ENCODE measurements at regions not wholly inside any gene's neighbourhood (a gene's known extent, or its start where the extent isn't known, plus 50 kb on each side); places are given as distances from the start of the nearest gene placed in this dataset.

GRCh38 chr16:26521626-26522025, 545.1 kb upstream of the C16orf82 start:
- POLR2A ChIA-PET: no interaction called here
- DNase-seq (ENCODE audit: low spot score) (no peak), ATAC-seq (no peak)
- peaks cover 2% of the 10 kb centered on the region; the same call in 1 of the 2 replicates for H3K4me1 Mint-ChIP-seq
- peaks cover 4% of the 10 kb centered on the region for H3K9me3 Mint-ChIP-seq
- no peak overlapping the region for H3K27ac Mint-ChIP-seq
- no peak overlapping the region for H3K4me3 Mint-ChIP-seq
- H3K36me3 Mint-ChIP-seq: no peaks in the 10 kb centered on the region
- TF ChIP-seq E2F1 (CRISPR knock-in tag; IDR thresholded peaks at IDR 0.05) (no peak), SMAD4 (CRISPR knock-in tag; IDR thresholded peaks at IDR 0.05) (no peak), TP53 (CRISPR knock-in tag; IDR thresholded peaks at IDR 0.05) (no peak), ZBTB21 (CRISPR knock-in tag; IDR thresholded peaks at IDR 0.05; ENCODE audit: borderline replicate concordance) (no peak), TCF7 (CRISPR knock-in tag; IDR thresholded peaks at IDR 0.05; ENCODE audit: low read depth) (no peak), JAZF1 (CRISPR knock-in tag; IDR thresholded peaks at IDR 0.05) (no peak), NFE2L1 (CRISPR knock-in tag; IDR thresholded peaks at IDR 0.05) (no peak), ATF6 (CRISPR knock-in tag; IDR thresholded peaks at IDR 0.05) (no peak)
- TF ChIP-seq, protein P1, sequence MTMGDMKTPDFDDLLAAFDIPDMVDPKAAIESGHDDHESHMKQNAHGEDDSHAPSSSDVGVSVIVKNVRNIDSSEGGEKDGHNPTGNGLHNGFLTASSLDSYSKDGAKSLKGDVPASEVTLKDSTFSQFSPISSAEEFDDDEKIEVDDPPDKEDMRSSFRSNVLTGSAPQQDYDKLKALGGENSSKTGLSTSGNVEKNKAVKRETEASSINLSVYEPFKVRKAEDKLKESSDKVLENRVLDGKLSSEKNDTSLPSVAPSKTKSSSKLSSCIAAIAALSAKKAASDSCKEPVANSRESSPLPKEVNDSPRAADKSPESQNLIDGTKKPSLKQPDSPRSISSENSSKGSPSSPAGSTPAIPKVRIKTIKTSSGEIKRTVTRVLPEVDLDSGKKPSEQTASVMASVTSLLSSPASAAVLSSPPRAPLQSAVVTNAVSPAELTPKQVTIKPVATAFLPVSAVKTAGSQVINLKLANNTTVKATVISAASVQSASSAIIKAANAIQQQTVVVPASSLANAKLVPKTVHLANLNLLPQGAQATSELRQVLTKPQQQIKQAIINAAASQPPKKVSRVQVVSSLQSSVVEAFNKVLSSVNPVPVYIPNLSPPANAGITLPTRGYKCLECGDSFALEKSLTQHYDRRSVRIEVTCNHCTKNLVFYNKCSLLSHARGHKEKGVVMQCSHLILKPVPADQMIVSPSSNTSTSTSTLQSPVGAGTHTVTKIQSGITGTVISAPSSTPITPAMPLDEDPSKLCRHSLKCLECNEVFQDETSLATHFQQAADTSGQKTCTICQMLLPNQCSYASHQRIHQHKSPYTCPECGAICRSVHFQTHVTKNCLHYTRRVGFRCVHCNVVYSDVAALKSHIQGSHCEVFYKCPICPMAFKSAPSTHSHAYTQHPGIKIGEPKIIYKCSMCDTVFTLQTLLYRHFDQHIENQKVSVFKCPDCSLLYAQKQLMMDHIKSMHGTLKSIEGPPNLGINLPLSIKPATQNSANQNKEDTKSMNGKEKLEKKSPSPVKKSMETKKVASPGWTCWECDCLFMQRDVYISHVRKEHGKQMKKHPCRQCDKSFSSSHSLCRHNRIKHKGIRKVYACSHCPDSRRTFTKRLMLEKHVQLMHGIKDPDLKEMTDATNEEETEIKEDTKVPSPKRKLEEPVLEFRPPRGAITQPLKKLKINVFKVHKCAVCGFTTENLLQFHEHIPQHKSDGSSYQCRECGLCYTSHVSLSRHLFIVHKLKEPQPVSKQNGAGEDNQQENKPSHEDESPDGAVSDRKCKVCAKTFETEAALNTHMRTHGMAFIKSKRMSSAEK (CRISPR knock-in tag; IDR thresholded peaks at IDR 0.05; ENCODE audit: borderline replicate concordance): no peak
- TF ChIP-seq, protein P2, sequence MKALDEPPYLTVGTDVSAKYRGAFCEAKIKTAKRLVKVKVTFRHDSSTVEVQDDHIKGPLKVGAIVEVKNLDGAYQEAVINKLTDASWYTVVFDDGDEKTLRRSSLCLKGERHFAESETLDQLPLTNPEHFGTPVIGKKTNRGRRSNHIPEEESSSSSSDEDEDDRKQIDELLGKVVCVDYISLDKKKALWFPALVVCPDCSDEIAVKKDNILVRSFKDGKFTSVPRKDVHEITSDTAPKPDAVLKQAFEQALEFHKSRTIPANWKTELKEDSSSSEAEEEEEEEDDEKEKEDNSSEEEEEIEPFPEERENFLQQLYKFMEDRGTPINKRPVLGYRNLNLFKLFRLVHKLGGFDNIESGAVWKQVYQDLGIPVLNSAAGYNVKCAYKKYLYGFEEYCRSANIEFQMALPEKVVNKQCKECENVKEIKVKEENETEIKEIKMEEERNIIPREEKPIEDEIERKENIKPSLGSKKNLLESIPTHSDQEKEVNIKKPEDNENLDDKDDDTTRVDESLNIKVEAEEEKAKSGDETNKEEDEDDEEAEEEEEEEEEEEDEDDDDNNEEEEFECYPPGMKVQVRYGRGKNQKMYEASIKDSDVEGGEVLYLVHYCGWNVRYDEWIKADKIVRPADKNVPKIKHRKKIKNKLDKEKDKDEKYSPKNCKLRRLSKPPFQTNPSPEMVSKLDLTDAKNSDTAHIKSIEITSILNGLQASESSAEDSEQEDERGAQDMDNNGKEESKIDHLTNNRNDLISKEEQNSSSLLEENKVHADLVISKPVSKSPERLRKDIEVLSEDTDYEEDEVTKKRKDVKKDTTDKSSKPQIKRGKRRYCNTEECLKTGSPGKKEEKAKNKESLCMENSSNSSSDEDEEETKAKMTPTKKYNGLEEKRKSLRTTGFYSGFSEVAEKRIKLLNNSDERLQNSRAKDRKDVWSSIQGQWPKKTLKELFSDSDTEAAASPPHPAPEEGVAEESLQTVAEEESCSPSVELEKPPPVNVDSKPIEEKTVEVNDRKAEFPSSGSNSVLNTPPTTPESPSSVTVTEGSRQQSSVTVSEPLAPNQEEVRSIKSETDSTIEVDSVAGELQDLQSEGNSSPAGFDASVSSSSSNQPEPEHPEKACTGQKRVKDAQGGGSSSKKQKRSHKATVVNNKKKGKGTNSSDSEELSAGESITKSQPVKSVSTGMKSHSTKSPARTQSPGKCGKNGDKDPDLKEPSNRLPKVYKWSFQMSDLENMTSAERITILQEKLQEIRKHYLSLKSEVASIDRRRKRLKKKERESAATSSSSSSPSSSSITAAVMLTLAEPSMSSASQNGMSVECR (CRISPR knock-in tag; IDR thresholded peaks at IDR 0.05; ENCODE audit: borderline replicate concordance): no peak
- TF ChIP-seq, protein P3, sequence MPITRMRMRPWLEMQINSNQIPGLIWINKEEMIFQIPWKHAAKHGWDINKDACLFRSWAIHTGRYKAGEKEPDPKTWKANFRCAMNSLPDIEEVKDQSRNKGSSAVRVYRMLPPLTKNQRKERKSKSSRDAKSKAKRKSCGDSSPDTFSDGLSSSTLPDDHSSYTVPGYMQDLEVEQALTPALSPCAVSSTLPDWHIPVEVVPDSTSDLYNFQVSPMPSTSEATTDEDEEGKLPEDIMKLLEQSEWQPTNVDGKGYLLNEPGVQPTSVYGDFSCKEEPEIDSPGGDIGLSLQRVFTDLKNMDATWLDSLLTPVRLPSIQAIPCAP (CRISPR knock-in tag; IDR thresholded peaks at IDR 0.05): no peak
- no peaks in the 10 kb centered on the region for H3K27me3 Mint-ChIP-seq (ENCODE audit: low read depth)
- CTCF ChIA-PET: interaction anchor here (1.3 kb wide), 1 partner anchor 124 kb away, joined by 3 read pairs; no protein-coding TSS in a partner anchor

DNA sequence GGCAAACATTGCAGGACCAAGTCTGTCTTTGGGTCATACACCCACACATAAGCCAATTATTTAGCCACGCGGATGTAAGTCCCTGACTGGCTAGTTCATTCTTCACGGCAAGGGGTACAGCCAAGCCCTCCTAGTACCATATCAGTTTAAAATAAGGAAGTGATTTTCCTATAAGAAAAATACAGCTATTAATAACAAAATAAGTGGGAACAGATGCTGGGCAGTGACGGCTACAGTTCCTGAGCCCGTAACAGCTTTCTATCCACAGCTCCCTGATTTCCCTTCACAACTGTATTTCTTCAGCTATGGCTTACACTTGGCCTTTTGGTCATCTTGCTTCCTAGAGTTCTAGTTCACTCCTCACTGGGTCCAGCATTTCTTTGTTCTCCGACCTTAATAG, 542.4 kb upstream of the C16orf82 start:
- H3K4me3 Mint-ChIP-seq: no peak overlapping the region
- H3K9me3 Mint-ChIP-seq: peaks cover 4% of the 10 kb centered on the region
- DNase-seq (ENCODE audit: low spot score) (no peak), ATAC-seq (no peak)
- ChIA-PET CTCF (no interaction called here), POLR2A (no interaction called here)
- no peaks in the 10 kb centered on the region for H3K36me3 Mint-ChIP-seq
- H3K27ac Mint-ChIP-seq: no peak overlapping the region
- peaks cover 2% of the 10 kb centered on the region; the same call in 1 of the 2 replicates for H3K4me1 Mint-ChIP-seq
- no peaks in the 10 kb centered on the region for H3K27me3 Mint-ChIP-seq (ENCODE audit: low read depth)
- TF ChIP-seq AR (CRISPR knock-in tag; IDR thresholded peaks at IDR 0.05) (no peak), E2F1 (CRISPR knock-in tag; IDR thresholded peaks at IDR 0.05) (no peak), CREM (CRISPR knock-in tag; IDR thresholded peaks at IDR 0.05) (no peak), ZNF232 (CRISPR knock-in tag; IDR thresholded peaks at IDR 0.05) (no peak), GRHL2 (CRISPR knock-in tag; IDR thresholded peaks at IDR 0.05; ENCODE audit: insufficient replicate concordance, severe bottlenecking) (no peak), ZNF121 (CRISPR knock-in tag; IDR thresholded peaks at IDR 0.05) (no peak)
- TF ChIP-seq, protein P4, sequence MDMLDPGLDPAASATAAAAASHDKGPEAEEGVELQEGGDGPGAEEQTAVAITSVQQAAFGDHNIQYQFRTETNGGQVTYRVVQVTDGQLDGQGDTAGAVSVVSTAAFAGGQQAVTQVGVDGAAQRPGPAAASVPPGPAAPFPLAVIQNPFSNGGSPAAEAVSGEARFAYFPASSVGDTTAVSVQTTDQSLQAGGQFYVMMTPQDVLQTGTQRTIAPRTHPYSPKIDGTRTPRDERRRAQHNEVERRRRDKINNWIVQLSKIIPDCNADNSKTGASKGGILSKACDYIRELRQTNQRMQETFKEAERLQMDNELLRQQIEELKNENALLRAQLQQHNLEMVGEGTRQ (CRISPR knock-in tag; IDR thresholded peaks at IDR 0.05): no peak
